Fibroblast of gingiva (primary cell): ENCODE measurements at regions not wholly inside any gene's neighbourhood (a gene's known extent, or its start where the extent isn't known, plus 50 kb on each side); places are given as distances from the start of the nearest gene placed in this dataset.

ENCODE experiments used
- DNase-seq: peaks from one replicate; pipeline ENCODE4 v3.0.0-alpha.2; 2011; ENCODE audit warnings: low read depth

DNA sequence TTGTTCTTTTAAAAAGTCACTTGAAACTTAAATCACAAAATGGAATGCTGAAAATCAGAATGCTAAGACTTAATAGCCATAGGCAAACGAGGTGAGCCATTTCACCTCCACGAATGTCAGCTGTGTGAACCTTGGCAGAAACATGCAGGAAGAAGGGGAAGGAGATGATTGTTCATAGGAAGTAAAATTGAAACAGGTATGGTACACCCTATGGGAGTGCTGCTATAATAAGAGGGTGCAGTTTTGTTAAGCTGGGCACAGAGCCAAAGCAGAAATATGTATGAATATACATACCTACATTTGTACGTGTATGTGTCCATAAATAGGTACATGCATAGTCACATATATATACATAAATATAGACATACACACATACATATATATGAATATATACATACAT, 51.0 kb upstream of the SPINK5 start:
- no peak for DNase-seq

DNA sequence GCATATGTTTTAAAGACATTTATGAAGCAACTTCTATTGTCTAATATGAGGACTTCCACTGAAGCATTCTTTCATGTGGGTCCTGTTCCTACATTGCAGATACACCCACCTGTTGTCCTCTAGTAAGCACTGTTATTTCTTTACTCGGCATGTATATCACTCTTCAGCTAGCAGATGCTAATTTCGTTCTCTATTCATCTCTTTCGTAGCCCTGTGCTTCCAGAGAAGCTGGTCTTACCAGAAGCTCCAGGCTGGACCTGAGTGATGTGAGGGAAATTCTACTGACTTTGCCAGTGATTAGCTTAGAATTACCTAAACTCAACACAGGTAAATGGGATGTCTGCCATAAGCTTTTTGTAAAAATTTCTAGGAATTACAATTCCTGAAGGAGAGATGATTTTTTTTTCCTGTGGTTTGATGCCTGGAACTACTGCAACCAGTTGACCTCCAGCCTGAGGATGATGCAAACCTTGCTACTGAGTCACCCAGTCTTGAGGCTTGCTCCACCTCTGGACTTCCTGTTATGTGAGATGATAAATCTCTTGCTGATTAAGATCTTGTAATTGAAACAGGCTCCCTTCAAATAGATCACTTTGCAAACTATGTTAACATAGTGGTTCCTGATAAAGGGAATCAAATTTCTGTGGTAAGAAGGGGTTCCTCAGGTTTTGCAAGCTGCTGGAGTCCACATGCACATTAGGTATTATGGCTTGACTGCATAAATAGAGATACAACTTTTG, 52.2 kb upstream of the SPINK5 start:
- peak; percentile 38 for DNase-seq

DNA sequence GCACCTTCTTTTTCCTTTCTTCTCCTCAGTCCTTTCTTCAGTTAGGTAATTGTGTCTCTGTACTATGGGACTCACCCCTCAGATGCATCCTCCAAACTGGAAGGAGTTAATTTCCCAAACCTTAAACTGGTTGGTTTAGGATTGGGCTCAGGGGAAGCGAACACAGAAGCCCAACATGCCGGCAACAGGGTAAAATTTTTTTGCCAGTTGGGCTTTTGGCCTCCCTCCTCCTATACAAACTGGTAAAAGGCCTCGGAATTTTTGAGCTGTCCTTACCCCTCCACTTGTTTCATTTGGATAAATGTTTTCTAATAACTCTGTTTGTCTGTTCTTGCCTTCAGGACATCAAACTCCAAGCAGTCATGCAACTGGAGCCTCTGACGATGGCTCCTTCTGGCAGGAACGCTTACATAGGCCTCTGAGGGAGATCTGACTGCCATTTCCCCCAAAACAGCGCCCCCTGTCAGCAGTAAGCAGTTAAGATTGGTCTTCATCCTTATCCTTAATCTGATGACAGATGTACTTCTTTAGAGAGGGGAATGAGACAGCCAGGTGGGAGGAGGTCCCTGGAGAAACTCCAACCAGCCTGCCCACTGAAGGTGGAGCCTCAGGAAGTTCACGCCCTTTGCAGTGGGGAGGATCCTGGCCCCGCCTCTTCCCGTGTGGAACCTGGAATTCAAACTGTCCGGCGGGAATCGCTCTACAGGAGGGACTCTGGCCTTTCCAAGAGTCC, 57.8 kb upstream of the SPINK5 start:
- no peak for DNase-seq

DNA sequence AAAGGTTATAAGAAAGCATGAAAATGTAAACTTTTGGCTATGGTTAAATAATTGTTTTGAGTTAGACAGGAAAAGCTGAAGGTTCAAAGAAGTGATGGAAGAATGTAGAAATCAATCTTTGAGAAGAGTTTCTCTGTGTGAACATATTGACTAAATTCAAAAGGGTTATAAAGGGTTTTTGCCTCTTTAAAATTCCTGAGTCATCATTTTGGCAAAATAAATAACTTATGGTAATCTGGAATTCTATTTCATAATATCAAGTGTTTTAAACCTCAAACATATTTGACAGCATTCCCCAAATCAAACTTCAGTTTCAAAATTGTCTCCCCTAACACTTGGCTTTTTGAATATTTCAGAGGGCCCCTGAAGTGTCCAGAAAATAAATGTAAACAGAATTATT, 60.6 kb upstream of the SPINK5 start:
- no peak for DNase-seq

DNA sequence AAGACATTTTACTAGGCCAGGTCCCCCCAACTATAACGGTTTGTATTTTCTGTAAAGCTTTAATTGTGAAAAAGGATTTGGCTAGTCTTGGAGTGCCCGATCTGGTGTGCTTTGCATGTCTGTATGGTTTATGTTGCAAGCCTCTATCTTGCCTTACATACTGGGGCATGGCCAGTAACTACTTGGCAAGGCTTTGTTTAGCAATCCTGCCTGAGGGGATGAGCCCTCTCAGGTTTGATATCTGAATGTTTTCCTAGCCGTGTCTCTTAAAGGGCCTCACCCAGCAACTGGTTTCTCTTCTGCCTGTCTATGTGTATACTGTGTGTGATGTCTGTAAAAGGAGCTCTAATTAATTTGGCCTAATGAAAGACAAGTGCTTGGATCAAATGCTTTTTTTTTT, 61.3 kb upstream of the SPINK5 start:
- DNase-seq, result peak; percentile 28

DNA sequence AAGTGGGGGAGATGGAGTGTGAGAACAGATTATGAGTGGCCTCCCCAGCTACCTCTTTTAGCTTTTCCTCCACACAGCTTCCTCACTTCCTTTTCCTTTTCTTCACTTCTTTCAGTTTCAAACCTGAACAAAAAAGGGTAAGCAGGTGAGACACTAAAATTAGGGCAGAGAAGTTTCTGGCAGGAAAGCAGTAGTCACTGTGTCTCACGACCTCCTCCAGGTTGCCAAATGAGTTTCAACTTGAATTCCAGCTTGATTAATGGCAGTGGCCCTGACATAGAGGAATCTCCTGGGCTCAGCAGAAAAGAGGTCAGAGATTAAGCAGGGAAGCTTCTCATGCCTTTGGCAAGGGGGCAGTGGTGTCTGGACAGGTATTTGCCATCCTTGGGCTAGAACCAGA, 63.7 kb upstream of the SPINK5 start:
- no peak for DNase-seq

DNA sequence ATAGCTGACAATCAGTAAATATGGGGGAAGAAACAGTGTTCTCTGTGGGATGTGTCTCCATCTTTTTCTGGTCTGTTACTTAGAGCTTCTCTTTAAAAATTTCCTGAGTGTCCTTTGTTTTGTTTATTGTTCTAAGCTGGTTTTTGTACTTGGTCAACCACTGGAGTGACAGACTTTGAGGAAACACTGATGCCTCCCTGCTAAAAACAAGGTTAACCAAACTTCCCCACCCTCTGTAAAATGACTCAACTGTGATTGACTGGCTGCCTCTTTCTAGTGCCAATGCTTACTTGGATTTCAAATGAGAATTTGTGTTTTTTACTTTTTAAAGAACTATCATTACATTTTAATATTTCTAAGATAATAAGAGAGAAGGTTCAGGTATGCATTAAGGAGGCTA, 65.1 kb upstream of the SPINK5 start:
- no peak for DNase-seq

DNA sequence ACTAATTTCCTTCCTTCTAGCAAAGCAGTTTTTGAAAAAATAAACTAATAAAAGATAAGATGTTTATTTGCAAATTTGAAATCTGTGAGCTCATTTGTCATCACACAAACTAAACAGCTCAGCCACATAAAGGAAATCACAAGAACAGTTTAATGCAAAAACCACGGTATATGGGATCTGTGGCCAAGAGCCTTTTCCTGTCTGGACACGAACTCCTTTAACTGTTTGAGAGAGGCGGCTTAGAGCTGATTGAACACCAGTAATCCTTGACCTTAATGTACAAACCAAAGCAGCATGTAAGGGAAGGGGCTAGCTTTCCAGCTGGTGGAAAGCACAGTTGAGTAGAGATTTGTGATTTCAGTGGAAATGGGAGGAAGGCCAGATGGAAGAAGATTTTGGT, 66.3 kb upstream of the SPINK5 start:
- DNase-seq, result no peak

DNA sequence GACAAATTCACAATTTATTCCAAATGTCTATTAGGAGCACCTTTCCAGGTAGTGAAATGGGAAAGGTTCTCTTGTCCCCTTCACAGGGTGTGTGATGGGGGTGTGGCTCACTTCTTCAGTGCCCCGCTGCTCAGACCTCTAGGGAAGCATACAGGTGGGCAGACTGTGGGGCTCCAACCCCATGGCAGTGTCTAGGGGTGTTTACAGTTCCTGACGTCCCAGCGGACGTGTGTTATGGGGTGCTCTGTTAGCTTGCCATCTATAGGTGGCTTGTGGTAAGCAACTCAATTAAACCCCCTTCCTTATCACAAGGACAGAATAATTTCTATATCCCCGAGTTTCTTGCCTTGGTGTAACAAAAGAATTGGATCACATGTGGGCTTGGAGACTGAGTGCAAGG, 67.4 kb upstream of the SPINK5 start:
- no peak for DNase-seq

DNA sequence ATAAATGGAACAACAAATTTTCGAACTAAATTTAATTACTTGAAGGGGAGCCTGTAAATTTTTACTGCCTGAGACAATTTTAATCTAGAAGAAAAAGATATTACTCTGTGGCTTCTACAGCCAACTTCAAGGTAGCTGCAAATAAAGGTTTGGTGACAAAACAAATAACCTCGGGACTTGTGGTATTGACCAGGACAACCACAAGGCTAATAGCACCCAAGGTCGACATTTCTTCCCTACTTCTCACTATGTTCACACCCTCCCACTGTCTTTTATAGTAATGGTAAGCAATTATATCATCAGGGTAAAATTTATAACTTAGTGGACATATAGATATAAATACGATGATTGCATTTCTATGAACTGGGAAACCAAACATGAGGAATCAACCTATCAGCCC, 67.9 kb upstream of the SPINK5 start:
- DNase-seq, result no peak

DNA sequence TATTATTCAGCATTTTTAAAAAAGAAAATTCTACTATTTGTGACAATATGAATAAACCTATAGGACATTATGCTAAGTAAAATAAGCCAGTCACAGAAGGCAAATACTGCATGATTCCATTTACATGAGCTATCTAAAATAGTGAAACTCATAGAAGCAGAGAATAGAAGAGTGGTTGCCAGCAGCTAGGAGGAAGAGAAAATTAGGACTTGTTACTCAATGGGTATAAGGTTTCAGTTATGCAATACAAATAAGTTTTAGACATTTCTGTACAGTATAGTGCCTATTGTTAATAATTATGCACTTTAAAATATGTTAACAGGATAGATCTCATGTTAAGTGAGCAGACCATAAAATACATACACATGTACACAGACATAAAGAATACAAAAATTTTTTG, 73.8 kb upstream of the SPINK5 start:
- peak; percentile 3 for DNase-seq

DNA sequence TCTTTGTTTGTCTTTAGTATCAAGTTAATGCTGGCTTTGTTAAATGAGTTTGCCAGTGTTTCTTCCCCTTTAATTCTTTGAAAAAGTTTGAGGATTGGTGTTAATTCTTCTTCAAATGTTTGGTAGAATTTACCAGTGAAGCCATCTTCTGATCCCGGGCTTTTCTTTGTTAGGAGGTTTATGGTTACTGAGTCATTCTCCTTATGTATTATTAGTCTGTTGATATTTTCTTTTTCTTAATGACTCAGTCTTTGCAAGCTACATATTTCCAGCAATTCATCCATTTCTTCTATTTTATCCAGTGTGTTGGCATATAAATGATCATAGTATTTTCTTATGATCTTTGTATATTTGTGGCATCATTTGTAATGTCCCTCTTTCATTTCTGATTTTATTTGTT, 74.5 kb upstream of the SPINK5 start:
- DNase-seq, result no peak

DNA sequence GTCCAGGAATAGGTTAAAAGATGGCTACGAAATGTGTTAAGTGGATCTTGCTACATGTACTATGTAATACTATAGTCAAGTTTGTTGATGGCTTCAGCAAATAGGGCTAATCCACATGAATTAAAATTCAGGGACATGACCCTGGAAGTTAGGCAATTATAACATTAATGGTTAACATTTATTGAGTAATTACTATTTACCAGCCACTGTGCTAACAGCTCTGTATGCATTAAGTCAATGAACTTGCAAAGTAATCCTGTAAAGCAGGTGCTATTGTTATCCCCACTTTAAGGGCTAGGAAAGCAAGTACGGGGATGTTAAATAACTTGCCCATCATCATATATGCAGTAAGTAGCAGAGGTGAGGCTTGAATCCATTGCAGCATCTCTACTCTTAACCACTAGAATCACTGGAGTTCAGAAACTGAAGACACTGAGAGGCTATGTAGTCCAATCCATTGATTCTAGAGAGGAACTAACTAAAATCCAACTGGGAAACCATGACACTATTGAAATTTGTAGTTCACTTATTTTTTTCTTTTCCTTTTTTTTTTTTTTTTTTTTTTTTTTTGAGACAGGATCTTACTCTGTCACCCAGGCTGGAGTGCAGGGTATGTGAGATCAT, 77.5 kb upstream of the SPINK5 start:
- no peak for DNase-seq

DNA sequence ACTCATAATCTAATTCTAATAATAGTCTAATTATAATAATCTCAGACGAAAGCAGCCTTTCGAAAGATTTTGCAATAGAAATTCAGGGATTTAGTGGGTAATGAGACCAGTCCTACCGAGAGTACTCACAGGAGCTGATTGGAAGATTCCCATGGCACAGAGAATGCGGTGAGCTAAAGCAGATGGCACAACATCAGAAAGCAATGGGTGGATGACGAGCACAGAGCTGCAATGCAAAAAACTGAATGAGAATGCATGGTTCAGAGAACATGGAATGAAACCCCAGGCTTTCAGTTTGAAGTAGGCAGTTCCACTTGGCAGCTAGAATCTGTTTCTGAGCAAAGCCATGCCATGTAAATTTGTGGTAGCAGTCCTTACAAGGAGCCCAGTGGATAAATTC, 78.2 kb upstream of the SPINK5 start:
- no peak for DNase-seq

DNA sequence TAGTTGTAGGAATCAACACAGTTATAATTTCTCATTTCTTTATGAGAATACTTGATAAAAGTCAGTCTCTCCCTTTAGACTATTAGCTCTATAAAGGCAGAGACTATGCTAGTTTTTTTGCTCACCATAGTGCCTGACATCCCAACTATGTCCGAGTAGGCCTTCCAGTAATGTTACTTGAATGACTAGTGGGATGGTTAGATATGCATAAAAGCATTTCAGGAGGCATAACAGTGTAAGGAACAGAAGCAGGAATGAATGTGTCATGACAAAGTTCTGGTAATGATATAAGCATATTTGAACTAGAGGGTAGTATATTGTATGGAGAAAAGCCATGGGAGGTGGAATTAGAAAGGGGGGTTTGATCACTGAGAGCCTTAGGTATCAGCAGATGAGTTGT, 77.4 kb upstream of the C5orf46 start:
- DNase-seq, result no peak

DNA sequence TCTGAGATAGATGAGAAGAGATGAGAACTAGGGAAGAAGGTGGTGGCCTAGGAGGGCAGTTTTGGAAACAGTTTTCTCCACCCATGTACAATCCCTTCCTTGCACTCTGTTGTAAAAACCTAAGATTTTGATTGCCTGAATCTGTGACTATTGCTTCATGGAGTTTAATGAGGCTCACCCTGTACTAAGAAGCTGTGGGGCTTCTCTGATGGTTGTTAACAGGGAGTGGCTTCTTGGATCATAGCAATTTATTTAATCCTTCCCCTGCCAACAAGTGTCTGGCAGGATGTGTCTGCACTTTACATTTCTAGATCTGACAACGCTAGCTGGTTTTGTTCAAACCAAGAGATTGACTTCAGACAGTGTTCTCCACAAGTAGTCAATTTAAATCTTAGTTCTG, 74.7 kb upstream of the C5orf46 start:
- DNase-seq, result no peak

DNA sequence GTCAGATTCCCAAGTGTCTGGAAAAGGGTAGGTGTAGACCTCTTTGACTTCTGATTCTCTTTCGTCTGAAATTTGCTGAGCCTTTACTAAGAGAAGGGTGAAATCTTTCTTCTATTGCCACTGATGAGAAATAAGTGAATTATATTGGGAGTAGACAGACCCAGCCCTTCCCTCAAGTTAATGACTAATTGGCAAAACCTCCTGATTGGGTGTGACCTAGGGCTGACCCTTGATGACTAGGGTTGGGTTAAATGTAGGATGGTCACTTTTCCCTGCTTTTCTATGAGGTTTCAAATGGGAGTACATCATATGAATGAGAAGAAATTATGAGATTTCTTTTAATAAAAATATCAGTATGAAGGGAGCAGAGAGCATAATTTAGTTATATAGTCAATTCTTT, 73.4 kb upstream of the C5orf46 start:
- DNase-seq, result no peak

DNA sequence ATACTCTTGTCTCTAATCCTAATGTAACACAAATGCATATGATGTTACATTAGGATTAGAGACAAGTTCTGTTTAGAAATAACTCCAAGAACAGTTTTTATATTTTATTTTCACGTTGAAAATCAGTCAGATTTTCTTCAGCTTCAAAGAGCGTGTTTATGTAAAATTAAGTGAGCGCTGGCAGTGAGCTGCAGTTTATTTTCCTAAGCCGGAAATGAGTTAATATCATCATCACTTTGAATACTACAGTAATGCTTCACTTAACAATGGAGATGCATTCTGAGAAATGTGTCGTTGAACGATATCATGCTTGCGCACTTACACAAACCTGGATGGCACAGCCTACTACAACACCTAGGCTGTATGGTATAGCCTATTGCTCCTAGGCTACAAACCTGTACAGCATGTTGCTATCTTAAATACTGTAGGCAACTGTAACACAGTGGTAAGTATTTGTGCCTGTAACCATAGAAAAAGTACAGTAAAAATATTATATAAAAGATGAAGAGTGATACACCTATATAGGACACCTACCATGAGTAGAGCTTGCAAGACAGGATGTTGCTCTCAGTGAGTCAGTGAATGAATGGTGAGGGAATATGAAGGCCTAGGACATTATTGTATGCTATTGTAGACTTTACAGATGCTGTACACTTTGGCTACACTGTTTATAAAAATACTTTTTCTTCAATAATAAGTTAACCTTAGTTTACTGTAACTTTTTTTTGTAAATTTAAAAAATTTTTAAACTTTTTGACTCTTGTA, 65.9 kb upstream of the C5orf46 start:
- no peak for DNase-seq

DNA sequence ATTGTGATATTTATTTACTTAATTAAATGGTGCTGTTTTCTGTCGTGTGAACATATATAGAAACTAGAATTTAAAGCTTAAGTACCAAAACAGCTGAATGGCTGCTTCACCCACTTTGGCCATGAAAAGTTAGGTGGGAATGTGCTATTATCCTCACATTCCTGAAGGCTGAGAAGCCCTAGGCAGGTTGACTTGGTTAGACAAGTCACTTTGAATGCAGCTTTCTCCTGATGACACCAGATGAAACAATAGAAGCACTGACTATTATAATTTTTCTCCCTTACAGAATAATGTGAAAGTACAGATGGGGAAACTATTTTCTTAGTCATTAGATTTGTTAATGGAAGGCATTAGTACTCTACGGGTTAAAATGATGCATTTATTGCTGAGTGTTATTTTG, 65.1 kb upstream of the C5orf46 start:
- DNase-seq, result no peak

DNA sequence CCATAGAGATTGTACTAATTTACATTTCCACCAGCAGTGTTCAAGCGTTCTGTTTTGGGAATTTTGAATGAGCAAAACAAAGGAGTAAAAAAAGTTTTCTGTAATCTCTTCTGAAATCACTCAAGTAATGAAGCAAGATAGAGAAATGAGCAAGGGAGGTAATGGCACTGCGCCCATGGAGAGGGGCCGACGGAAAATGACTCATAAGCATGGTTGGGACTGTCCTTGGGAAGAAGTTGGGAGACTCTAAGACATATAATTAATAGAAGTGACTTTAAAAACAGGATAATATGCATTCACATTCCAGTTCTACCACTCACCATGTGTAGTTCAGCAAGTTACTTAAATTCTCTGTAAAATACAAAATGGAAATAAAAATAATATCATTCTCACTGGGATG, 62.5 kb upstream of the C5orf46 start:
- no peak for DNase-seq

DNA sequence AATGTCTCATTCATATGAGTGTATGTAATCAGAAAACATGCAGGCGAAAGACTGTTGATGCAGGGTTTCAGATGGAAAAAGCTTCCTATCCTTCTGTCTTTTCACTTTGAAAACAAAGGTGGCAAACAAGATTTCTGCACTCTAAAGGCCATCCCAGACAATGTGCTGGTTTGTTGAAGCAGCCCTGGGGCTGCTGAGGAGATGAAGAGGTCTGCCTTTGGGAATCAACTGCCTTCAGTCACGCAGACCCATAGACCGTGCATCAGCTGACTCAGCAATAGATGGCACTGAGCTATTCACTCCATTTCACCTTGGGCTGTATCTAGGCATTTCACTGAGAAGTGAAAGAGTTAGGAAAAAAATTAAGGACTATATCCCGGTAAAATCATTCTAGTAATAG, 60.5 kb upstream of the C5orf46 start:
- no peak for DNase-seq

DNA sequence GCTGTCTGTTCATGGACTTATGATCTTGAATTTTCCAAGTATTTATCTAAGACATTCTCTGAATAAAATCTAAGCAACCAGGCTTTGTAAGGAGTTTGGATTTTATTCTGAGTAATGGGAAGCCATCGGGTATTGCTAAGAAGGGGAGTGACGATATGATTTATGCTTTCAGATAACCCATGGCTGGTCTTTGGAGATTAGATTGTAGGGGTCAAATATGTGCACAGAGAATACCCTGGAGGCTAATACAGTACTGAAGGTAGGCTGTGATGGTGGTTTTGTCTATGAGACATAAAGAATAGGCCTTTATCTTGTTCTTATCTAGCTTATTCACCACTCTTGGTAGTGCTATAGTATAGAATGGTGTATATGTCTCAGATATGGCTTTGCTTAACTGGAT, 60.0 kb upstream of the C5orf46 start:
- no peak for DNase-seq

DNA sequence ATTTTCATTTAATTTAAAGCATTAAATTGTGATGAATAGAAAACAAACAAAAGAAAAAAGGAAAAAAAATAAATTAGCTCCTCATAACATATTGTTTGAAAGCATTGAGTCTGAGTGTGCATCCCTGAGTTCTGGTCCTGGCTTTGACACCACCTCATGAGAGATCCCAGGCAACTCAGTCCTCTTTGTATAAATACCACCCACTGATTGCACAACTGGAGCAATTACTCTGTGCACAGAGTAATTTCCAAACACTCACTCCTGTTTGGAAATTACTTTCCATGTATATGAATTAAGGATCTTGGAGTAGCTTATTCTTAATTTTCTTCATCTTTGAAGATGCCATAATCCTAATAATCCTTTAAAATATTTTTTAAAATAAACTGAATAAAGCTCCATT, 59.4 kb upstream of the C5orf46 start:
- DNase-seq, result no peak
